Stimulated activated CD8-positive, alpha-beta memory T cell treated with anti-CD3 and anti-CD28 coated beads, Interleukin-15, amount 100 ng/mL, for 24 hours (primary cell): ENCODE measurements at regions not wholly inside any gene's neighbourhood (a gene's known extent, or its start where the extent isn't known, plus 50 kb on each side); places are given as distances from the start of the nearest gene placed in this dataset.

Experiments
- DNase-seq: peaks from one replicate; pipeline ENCODE4 v3.0.0-alpha.2; 2020; ENCODE audit warnings: low read depth

- DNase-seq: no peak
Measured at GRCh38 chr10:31081937-31082840, 50.5 kb upstream of the ZNF438 start.

DNA sequence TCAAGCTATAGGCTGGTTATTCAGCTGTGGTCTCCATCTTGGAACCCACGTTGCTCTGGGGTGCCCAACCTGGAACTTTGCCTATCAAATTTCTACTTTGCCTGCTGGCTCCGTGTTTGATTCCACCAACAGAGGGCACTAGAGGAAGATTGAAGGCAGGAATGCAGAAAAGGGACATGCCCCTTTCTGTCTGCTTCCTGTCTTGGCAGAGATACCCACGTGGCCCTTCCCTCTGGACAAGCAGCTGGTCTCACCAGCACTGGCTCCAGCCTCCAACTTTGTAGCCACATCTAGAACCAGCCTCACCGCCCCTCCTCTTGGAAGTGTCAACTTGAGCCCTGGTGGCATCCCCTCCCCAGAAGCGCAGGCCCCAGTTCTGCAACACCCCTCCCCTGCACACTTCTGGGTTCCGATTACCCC is 52.1 kb upstream of the ZNF438 start:
- peak; percentile 6 for DNase-seq

- no peak for DNase-seq
Measured at GRCh38 chr10:31087011-31087410, 55.3 kb upstream of the ZNF438 start.

DNA sequence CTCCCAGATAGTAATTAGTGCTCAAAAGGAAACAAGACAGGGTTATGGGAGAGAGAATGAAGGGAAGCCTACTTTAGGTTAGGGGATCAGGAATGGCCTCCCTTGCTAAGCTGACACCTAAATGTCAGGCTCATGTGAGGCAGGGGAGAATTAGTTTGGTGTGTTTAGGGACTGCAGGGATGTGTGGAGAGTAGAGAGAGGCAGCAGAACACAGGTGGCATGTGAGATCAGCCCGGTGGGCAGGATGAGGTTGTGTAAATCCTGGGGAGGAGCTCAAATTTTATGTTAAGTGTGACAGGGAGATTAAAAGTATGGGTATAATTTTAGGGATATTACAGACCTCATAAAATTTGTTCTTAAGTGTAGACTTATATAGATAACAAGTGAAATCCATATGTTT is 56.2 kb upstream of the ZNF438 start:
- no peak for DNase-seq

DNA sequence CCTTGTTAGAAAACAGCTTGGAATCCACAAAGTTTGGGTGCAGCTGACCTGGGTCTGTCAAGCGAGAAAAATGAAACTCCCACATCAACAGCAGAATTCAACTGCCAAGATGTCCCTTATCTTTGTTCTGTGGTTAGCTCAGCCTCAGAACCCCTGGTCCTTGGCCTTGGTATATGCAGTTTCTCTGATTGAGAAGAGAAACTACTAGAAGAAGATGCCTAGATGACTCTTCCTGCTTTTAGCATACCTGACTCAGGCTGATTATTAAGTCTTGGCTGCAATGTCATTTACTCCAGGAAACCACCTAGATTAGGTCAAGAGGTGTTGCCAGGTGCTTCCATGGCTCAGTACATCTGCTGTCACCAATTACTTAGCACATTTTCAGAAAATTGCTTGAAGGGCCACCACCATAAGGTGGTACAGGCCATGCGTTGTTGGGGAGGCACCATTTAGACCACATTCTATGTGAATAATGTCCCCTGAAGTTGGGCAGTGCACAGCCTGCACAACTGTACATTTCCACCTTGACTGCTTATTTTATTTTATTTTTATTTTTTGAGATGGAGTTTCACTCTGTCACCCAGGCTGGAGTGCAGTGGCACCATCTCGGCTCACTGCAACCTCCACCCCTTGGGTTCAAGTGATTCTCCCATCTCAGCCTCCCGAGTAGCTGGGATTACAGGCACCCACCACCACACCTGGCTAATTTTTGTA is 59.4 kb upstream of the ZNF438 start:
- DNase-seq: no peak

DNA sequence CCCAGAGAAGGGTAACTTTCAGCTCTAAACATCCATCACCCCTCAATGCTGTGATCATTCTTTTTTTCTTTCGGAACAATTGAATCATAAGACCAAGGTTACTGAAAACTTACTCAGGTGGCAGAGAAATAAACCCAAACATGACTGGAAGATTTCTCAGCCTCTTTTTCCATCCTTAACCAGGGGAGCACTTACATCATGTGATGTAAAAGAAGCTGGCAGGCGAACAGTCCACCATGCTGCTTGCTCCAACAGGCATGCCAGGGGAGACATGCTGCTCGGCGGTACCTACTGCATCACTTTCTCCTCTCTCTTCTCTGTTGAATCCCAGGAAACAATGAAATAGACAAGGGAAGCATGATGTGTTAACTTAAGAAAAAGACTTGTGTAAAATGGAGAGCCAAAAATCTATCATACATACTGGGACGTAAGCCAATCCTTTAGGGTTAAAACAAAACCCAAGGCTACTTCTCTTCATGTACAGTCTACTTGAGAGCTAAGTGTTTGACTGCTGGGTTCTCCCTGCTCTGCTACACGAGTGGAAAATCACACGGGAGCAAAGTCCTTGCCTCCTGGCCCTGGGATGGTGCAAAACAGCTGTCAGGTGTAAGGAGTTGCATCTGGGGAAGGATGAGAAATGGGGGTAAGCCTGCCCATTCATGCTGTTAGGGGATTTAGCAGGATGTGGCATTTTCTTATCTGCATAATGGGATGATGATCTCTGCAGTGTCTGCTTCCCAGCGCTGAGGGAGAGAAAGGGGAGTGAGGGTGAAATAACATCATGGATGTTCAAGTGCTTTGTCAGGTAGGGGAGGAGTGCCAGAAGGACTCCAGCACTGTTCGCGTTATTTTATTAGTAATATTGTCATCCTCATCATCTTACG is 64.3 kb upstream of the ZNF438 start:
- DNase-seq: no peak

DNA sequence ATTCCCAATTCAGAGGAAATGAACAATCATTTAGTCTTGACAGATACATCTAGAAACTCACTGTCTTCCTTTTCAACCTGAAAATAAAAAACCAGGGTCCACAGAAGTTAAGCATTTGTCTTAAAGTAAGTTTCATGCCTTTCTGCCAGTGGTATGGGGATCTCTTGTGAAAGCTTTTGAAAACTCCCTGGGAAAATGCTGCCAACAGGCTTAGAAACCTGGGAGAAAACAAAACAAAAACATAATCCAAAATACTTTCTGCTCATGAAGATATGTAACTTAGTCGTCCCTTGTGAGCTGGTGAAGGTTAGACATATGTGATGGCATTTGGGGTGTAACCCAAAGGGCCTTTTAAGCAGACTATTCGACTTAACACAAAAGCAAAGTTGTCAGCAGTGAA is 66.4 kb upstream of the ZNF438 start:
- no peak for DNase-seq

DNA sequence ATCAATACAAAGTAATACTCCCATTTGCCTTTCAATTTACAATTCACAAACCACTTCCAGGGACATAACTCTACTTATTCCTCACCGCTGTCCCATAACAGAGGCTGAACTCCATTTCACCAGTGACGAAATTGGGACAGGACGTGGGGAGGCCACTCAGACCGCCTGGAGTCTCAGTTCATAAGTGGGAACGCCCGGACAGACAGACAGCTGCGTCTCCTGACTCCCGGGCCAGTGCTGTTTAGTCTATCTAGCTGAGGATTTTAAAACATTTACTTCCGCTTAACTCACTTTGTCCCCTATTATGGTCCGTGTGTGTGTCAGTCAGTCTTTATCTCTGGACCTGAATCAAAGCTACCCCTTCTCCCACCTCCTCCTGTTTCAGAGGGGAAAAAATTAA is 67.4 kb upstream of the ZNF438 start:
- DNase-seq: no peak

- DNase-seq: no peak
Measured at GRCh38 chr10:31099664-31100063, 68.0 kb upstream of the ZNF438 start.

GRCh38 chr10:31100115-31100601 is 68.5 kb upstream of the ZNF438 start:
- no peak for DNase-seq

DNA sequence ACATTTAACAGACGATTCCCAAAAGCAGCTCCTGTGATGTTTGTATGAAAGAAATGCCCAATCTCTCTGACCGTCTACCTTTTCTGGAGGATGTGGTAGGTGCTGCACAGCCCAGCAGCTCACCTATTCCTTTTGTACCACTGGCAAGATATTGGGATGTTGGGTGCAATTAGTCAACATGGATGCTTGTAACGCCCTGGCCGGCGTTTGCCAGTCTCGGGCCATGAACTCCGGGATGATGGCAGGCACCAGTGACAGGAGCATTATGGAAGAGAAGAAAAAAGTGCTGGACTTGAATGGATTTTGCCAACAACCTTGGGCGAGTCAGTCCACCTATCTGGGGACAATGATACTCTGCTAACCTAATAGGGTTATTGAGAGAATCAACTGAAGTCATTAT is 69.0 kb upstream of the ZNF438 start:
- no peak for DNase-seq

DNA sequence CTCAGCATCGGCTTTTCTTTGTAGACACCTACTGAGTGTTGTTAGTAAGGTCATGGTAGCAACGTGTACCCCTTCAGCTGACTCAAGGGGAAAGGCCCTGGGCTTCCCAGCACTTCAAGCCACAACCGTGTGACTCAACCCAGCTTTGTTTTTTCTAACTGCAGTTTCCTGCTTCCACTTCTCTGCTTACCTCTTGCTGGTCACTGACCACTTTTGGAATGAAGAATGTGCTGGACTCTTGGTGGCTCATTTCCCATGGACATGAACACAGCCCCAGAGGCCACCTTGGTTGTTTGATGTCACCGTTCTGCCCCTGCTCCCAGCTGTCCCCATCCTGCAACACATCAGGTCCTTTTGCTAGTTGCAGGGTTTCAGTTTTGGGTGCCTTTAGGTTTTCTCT is 69.5 kb upstream of the ZNF438 start:
- DNase-seq: peak; percentile 9

DNA sequence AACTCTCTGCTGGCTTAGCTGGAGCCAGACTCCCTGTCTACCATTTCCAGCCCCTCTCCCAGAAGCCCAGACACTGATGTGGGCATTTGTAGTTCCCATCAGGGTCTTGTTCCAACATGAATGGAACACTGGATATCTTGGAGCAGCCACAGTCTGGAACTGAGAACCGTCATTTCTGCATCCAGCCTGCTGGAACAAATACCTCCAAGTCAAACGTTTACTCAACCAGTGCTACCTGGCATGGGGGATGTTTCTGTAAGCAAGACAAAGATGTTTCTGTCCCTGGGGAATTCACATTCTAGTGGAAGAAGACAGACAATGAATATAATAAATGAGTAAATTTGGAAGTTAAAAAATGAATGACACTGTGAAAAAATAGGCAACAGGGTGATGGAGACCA is 70.8 kb upstream of the ZNF438 start:
- DNase-seq: no peak

DNA sequence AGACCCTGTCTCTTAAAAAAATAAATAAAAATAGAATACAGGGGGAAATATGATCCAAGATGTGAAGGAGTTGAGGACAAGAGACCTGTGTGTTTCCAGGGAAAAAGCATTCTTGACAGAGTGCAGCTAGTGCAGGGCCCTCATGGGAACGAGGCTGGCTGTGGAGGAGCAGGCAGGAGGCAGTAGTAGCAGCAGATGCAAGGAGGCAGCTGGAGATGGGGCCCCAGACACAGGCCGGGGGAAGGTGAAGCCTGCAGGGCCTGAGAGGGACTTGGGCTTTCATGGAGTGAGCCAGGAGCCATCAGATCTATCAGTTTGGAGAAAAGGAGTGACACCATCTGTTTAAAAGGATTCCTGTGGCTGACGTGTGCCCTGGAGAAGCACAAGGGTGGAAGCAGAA is 71.4 kb upstream of the ZNF438 start:
- DNase-seq: no peak

GRCh38 chr10:31112961-31113360 is 81.3 kb upstream of the ZNF438 start:
- no peak for DNase-seq

DNA sequence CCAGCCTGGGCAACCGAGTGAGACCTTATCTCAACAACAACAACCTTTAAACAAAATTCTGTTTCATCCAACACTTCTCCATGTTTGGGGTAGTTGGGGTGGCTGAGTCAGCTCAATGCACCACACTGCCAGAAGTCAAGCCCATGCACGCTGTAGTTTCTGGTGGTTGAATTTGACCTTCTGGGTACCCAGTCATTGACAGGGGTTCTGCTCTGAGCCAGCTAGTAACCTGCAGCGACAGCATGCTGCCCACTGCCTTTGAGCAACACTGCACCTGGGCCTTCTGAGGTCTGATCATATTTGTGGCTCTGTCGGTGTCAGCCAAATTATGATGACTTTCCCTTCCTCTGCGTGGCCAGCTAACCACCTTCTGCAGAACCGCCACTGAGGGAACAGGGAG is 84.6 kb upstream of the ZNF438 start:
- DNase-seq: no peak

DNA sequence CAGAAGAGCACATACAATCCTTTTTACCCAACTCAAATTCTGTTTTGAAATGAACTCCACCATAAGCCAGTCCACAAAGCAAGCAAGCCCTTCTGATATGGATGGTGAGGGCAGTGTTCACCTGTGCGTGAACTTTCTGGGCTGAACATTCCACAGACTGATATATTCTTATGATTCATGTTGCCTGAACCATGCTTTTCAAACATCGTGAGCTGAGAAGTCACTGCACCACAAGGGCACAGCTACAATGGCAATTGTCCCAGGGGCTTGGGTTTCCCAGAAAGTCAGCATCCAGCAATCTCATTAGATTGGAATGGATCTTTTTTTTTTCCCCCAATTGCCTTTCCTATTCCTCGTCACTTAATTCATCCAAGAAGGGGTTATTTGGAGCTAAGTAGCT is 86.9 kb upstream of the ZNF438 start:
- DNase-seq: no peak

DNA sequence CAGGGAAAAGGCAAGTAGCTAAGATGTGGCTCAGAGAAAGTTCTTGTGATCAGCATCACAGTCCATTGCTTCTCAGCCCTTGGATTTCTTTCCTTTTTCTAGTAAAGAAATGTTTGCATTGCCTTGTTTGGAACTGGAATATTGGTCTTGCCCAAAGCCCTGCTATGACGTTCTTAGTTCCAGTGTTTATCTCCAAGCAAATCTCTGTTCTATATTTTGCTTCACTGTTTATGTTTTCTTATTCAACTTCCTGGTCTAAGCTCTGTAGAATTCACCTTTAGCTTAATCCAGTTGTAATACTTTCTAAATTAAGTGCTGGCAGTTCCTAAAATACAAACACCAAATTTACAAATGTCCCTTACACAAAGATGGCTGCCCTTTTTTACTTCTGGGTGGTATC is 88.7 kb upstream of the ZNF438 start:
- DNase-seq: no peak

DNA sequence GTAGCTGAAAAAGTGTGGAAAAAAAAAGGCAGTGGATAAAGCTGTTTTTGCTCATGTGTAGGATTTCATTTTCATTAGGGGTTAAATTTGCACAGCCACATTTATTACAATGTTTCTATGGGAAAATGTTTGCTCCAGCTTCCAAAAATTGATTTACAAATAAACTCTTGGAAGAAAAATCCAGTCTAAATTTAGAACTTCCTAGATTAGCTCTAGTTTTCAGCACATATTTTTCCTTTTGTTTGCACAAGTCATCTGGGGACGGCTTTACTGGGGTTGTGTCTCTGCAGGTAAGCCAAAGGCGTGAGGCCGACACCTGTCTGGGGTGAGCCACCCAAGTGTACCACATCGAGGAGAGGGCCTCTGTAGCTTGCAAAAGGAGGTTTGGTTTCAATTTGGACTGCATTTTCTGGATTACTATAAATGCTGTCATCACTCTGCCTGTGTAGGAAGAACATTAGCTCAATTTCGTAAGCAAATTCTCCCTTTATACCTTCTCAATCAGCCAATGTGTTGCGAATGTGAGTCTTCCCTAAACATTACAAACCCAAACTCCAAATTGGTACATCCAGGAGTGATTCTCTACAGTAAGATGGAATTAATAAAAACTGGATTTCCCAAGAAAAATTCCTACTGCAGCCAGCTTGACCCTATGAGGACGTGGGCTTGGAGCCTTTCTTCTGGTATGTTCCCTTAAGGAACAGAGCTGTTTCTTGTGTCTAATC is 89.5 kb upstream of the ZNF438 start:
- no peak for DNase-seq

DNA sequence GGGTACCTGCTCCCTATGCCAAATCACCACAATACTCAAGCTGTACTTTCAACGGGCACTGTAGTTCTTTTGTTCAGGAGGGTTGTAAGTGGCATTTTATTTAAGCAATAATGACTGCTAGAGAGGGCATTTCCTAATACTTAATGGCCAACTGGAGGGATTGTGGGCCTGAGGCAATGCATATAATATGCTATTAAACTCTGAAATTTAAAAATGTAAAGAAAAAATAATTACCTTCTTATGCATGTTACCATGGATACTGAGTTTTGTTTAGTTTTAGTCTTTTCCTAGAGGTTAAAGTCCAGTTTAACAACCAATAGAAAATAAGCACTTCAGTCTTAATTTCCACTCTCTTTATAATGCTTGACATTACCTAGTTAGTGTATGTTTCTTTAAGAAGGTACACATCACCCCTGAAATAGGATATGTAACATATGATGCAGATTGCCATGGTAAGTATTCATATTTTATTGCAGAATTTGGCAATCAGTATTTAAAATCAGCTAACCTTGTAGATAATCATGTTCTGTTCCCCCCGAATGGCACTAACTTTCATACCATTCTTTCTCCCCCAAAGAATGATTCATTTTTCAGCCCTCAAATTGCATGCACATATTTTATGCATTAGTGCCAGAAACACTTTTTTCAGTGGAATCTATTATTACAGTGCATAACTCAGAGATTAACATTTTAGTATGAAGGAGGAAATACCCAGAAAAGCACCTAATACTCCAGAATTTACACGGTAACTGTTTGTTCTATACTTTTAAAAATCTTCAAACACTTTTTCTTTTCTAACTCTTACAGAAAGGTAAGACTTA is 90.3 kb upstream of the ZNF438 start:
- no peak for DNase-seq

GRCh38 chr10:31123946-31124345 is 92.3 kb upstream of the ZNF438 start:
- no peak for DNase-seq
